Ramos (cell line): ENCODE measurements at regions not wholly inside any gene's neighbourhood (a gene's known extent, or its start where the extent isn't known, plus 50 kb on each side); places are given as distances from the start of the nearest gene placed in this dataset.

Experiments used
- in situ Hi-C: fragments of 300-500 bp; cut with MboI; formaldehyde crosslinking; loops from one replicate; pipeline ENCODE4 v1.14.3; 2022; ENCODE audit warnings: low sequenced_read_pairs; ENCODE audit not compliant: unreplicated experiment

DNA sequence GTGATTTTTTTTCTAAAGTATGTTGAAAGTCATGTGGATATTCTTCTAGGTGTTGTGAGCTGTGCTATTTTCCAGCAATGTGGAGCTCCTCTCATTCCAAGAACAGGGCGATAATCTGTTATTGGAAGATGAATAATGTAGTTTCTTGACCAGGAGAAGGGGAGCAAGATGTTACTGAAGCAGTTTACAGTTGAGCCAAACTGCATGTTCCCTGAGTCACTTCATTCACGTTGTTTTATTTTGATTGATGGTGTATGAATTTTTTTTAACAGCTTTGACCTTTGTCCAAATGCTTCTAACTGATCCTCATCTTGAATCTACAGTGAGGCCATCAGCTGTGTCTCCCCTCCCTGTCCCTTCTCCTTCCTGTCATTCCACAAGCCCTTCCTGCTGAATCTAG lies 277.1 kb upstream of the KLF6 start:
- in situ Hi-C loops, result no loop called here

DNA sequence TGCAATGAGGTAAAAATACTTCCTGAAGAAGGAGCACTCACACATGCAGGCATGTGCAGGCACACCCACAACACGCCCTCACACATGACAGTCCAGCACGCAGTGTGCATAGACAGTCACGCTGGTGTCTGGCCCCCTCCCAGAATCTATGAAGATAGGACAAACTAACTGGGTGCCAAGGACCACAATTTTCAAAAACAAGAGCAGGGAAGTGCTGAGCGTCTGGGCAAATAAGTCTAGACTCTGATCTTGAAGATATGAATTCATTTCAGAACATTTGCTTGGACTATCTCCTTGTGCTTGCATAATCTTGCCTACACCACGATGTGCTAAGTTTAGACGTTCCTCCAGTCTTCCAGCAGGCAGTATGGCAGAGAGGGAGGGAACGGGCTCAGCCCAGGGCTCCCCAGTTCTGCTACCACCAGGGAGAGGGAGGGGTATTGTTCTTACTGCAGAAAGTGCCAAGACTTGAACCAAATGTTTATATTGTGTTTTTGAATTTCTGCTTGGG lies 276.5 kb upstream of the KLF6 start:
- in situ Hi-C loops, result no loop called here

DNA sequence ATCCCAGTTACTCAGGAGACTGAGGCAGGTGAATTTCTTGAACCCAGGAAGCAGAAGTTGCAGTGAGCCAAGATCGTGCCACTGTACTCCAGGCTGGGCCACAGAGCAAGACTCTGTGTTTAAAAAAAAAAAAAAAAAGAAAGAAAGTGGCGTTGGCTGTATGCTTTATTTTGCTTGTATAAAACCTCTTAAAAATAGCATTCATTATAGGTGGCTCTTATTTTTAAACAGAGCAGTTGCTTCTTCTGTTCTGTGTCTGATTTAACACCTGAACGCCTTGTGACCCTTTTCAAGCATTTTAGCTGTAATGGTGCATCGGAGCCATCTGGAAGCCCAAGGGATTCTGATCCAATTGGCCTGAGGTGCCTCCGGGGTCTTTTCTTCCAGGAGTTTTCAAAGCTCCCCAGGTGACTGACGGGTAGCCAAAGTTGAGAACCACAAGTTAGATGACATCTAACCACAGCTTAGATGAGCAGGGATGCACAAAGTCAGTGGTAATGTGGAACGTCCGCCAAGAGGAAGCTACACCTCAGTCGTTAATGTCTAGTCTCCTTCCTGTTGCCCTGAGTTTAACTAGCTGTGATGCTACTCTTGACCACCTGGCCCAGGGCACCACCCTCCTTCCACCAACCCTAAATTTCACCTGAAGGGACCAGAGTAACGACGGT lies 274.6 kb upstream of the KLF6 start:
- in situ Hi-C loops, result no loop called here

DNA sequence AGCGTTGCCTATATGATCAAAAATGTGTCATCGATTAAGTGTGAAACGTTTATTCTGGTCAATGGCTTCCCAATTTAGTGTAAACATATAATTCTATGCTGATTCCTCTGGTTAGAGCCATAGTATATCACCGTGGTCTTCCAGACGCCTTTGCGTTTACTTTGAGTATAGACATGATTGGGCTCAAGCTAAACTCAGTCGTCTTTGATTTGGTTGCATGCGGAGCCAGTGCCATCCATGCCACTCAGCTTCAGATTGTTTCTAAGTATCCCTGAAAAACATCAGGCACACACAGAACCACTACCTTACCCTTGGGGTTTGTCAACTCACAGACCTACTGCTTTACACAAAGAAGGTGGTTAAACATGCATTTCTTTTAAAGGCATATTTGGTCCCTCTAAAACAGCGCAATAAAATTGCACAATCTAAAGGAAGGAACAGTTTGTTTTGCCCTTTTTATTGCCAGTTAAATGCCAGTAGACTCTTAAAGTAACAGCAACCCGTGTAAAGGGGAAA lies 273.6 kb upstream of the KLF6 start:
- in situ Hi-C loops, result no loop called here

DNA sequence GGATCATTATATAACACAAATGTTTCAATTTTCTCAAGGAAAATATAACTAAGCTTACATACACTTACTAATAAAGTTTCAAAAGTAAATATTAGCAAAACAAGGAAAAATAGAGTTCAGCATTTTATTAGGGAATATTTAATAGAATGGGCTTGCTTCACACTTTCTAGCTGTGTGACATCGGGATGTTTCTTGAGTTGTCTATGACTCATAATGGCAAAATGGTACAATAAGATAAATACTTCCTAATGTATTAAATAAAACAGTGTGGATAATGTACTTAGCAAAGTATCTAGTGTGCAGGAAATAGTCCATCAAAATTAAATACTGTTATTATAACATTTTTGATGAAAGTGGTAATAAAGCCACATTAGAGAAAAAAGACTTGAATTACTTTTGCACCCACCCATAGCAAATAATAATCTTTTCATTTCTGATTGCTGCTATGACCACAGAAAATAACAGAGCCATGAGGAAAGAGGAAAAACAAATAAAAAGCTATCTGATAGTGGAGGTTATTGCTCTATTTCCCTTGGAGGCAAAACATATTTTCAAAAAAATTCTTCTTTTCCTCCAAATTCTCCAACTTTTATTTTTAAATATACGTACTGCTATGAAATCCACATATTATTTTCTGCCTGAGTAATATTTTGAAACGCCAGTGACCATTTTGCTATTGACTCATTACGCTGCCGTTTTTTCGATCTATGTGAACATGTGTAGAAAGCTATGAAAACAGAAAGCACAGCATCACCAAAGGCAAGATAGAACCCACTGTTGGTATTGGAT lies 272.9 kb upstream of the KLF6 start:
- in situ Hi-C loops, result no loop called here

DNA sequence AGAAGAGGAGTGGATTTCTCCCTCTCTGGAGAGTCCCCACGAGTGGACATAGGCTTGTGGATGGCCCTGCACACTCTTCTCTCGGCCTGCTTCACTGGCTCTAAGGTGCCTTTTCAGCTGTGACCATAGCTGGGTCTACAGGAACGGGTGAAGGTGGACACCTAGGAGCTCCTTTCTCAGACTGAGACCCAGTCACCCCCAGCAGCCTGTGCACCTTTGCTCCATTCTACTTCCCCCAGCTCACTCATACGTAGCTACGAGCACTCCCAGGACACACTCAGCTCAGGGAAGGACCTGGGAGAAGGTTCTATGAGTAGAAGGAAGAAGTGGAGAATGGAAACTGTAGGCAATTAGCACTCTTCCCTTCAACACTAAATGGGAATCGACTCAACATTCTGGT lies 272.0 kb upstream of the KLF6 start:
- in situ Hi-C loops, result no loop called here

DNA sequence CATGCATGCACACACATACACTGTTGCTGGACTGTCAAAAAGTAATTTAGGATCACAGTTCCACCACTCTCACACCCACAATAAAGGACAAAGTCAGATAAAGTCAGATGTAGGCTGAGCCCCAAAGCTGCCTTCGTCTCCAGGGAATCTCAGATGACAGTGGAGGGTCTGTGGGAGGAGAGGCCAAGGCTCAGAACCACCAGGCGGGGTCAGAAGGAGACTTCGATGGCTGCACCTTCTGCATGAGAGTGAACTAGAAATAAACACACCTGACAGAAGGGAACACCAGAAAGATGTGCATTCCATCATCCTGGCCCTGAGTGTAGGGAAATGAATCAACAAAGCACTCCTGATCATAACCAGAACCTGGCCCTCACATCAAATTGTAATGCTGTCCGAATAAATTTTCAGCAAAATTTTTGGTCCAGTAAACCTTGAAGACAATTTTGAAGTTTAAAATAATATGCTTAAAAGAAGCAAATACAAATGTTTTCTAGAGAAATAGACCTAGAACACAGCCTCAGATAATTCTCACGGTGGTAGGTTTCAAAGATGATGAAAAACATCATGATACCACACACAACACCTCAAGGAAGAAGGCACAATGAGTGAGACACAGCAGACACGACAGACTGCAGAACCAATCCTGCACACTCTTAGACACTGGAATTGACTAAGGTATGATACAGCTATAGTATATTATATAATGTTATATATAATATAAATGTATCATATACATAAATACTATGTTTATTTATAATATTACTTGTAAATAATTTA lies 269.8 kb upstream of the KLF6 start:
- in situ Hi-C loops, result no loop called here

DNA sequence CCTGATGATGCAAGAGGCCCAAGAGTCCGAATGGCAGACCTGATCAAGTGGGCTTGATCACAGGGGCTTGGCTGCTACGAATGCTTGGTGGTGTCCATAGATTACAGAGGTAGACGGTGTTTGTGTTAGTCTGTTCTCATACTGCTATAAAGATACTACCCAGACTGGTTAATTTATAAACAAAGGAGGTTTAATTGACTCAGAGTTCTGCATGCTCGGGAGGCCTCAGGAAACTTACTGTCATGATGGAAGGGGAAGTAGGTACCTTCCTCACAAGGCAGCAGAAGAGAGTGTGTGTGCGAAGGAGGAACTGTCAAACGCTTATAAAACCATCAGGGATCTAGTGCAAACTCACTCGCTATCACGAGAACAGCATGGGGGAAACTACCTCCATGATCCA lies 268.9 kb upstream of the KLF6 start:
- in situ Hi-C loops, result no loop called here

DNA sequence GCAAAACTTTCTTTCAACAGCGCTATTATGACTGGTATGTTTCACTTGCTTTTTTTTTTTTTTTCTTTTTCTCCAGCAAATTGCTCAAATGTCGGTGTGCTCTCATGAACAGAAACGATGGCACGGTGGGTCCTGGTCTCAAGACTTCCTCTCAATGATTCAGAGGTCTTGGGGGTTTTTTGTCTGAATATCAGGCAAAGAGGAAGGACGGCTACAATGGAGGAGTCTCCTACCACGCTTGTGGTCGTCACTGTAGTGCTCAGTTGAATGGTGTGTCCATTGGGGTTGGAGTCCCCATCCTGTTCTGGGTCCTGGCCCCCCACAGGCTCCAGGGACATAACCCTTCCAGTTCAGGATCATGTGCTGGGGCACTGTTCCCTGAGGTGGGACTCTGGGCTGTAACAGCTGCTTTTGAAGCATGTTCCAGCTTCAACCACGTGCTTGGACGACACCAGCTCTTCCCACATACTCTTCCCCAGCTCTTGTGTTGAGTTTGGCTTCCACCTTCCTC lies 266.7 kb upstream of the KLF6 start:
- in situ Hi-C loops, result no loop called here

DNA sequence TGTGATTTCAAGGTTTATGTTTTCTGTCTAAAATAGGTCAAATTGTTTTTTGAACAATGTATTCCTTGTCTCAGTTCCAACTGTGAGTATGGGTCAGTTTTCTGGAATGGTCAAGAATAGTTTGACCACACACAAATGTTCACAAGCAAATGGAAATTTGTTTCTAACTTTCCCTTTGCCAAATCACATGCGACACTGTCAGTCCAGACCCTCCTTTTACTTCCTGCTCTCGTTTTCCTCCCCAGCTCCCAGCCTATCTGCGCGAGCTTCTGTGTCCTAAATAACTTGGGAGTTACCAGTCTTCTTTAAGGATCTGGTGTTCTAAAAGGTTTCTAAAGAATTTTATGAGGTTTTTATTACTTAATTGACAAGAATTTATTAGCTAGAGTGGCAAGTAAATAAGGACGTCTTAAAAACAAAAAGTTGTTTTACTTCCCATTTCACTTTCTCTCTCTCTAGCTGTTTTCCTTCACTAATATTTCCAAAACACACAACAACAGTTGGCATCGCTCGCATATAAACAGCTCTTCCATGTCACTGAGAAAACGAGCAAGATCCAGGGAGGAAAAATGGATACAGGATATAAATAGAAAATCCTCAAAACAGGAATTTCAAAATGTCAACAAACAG lies 266.1 kb upstream of the KLF6 start:
- in situ Hi-C loops, result no loop called here

DNA sequence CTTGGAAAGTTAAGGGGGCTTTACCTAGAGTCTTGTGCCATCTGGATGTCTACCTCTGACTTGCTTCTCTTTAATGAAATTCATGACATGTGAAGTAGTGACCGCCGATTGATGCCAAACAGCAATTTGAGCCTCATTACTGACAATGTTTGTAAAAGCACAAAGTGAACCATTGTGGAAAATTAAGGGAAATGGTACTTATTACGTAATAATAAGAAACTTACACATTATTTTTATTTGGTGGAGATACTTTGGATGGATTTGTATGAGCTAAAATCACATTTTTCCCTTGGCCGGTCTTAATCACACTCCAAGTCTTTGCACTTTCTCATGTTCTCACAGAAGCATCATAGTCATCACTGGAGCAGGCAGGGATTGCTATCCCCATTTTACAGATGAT lies 265.1 kb upstream of the KLF6 start:
- in situ Hi-C loops, result no loop called here

DNA sequence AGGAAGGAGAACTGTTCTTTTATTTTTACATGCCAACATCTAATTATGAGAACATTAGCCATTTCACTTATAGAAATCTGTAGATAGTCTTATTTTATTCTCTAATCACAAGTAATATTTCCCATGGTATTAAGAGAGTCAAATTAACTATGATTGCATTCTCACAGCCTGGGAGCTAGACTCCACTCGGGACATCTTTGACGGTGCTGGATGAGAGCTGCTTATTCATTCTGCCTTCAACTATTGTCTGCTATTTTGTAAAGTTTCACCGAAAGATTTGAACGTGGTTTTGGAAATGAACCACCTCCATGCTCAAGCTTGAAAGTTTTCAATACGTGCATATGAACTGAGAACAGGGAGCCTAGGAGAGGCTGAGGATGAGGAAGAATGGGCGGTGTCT lies 264.3 kb upstream of the KLF6 start:
- in situ Hi-C loops, result no loop called here

DNA sequence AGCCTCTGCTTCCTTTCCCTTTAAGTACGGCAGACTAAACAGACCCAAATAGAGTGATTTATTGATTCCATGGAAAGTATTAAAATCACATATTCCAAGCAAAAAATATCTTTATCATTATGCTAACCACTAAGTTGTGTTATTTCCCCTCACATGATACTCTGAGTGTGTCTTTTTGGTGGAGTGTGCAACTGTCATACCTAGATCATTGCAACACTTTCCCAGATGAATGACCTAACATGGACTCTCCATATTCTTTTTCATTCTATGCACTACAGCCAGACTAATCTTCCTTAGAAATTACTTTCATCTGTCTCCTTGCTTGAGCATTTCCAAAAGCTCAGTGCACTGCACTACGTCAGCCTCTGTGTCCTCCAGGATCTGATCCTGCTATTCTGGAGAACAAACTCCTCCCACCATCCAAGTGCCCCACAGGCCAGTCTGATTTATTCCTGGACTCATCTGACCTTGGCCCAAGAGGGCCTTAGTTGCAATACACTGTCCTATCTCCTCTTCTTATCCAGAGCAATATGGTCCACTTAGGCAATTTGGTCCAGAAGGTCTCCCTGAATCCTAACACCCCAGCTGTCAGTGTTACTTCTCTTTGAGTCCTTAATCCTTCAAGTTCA lies 263.3 kb upstream of the KLF6 start:
- in situ Hi-C loops, result no loop called here

DNA sequence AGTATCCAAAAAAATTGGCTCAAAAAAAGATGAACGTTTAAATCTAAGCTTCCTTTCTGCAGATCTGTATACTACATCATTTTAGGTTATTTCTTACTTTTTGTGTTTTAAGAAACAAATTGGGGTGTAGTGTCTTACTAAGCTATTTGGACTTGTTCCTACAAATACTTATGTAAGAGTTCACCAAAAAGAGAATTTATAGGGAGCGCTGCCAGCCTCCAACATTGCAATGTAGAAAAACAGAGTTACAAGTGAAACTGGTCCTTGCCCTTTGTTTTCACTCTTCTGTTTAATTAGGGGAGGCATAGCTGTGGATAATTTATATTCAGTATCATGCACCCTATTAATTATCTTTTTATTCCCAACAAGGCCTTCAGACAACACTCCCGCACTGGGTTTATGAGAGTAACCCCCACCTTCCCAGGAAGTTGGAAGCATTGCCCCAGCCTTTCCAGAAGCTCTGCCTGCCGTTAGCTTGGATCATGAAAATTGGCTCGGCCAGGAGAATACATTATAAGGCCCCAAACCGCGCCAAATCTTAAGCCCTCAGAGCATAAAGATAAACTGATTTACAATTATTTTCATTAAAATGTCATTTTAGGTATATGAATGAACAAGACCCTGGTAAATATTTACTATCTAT lies 261.8 kb upstream of the KLF6 start:
- in situ Hi-C loops, result no loop called here

DNA sequence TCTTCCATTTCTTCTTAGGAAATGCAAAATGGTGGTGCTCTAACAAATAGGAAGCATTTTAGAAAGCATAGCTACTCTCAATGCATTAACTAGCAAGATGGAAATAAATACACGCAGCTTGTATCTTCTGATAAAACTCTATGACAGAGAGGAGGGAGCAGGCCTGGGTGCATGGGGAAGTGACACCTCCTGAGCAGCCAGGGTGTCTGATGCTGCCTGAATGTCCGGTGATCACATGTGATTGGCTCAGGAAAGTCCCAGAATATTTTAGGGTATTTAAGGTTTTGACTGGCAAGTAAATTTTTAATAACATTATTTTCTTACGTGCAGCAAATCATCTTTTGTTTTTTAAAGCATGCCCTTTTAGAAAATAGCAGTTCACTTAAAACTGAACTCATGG lies 261.0 kb upstream of the KLF6 start:
- in situ Hi-C loops, result no loop called here

DNA sequence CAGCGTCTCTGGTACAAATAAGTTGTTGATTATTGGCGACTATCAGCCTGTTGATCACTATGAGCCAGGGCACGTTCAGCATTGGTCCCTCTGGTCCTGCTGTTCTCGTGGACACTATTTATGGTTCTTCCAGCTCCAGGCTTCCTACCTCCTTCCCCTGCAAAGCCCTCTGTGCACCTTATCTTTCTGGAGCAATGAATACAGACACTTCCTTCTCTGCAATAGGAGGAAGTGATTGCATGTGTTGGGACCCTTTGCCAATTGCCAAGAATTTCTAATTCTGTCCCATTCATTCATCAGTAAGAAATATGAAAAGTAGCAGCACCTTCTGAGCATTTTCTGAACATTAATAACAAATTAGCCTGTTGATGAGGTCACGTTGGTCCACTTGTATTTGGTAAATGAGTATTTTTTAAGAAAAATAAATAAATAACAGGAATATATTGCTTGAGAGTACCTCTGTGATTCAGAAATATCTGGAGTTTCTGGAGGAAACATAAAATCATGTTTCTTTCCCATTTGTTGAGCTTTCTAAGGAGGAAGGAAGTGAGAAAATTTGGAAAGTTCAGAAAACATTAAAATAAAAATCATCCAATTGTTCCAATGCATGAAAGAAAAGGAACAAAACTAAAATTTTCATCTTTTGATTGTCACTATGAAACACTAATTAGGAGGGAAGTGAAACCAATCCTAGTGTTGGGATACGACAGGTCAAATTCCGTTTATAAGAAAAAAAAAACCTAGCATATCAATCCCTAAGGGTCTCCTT lies 259.1 kb upstream of the KLF6 start:
- in situ Hi-C loops, result no loop called here

DNA sequence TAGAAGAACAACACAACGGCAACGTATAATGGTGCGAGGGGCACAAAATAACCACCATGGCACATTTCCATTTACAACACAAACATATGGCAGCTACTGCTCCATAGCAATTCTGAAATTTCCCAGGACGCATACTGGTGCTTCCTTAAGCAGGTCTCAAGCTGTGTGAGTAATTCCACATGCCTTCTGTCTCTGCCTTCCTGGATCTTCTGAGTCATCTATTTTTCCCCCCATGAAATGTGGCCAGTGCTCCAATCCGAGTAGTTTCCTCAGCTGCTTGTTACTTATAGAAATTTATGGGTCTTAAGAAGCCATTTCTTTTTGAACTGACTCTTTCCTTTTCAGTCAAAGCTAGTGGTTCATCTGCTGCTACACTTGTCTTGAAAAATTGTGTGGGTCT lies 256.6 kb upstream of the KLF6 start:
- in situ Hi-C loops, result no loop called here

DNA sequence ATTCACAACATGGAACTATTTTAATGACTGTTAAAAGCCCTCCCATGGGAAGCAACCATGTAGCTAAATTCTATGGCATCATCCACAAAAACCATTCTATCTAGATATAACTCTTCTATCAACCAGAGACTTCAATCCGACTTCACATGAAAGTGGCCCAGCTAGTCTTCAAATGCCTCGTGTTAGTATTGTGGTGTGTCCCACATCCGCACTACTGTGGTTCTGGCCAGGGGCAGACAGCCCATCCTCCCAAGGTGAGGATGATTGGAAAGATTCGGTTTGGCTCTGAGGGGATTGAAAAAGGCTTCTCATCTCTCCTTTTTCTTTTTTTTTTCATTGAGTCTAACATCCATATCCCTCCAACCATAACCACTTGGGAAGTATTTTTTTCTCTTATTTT lies 253.0 kb upstream of the KLF6 start:
- in situ Hi-C loops, result no loop called here

DNA sequence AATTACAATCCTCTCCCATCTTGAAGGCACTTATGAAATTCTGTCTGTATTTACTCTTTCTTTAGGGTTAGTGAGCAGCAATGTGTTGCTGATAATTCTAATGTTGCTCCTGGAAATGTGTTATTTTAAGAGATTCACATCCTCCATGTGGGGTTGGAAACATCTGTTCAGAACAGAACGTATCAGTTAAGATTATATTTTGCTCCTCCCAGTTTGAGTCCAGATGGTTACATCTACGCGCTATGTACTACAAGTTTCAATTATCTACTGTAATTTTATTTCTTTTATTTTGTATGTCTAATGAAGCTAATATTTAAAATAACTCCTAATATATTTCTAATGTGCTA lies 250.6 kb upstream of the KLF6 start:
- in situ Hi-C loops, result no loop called here
